Endothelial cell of umbilical vein (primary cell): ENCODE measurements at regions not wholly inside any gene's neighbourhood (a gene's known extent, or its start where the extent isn't known, plus 50 kb on each side); places are given as distances from the start of the nearest gene placed in this dataset.

ENCODE experiments used
- CTCF ChIP-seq, 2 donors: IDR thresholded peaks; 1 replicate in 1 of 2; 2 replicates in 1 of 2; pipeline ENCODE4 v1.5.1; 2011; ENCODE audit warnings: low read length in 2 of 2, mild to moderate bottlenecking in 2 of 2, moderate library complexity in 2 of 2, control low read depth in 1 of 2, inconsistent platforms in 1 of 2, low read depth in 1 of 2; ENCODE audit not compliant: insufficient read depth in 1 of 2; ENCODE audit errors: extremely low read depth in 1 of 2
- GATA2 ChIP-seq: IDR thresholded peaks from 2 replicates; pipeline ENCODE4 v1.7.0; 2011; ENCODE audit warnings: low read depth, mild to moderate bottlenecking, moderate library complexity, mixed read lengths, low read length; ENCODE audit not compliant: insufficient read length, insufficient read depth
- MYC ChIP-seq: IDR thresholded peaks from one replicate; pipeline ENCODE4 v1.6.1; 2011; ENCODE audit warnings: mild to moderate bottlenecking, low read depth, low read length

- TF ChIP-seq CTCF (IDR thresholded peaks at IDR 0.05; ENCODE audit: extremely low read depth in 1 of 2, insufficient read depth in 1 of 2, low read depth in 1 of 2, low read length in 2 of 2) (no peak), GATA2 (no peak), MYC (no peak)
Measured at GRCh38 chr6:128572294-128572693, 51.9 kb upstream of the PTPRK start.
